Naive thymus-derived CD4-positive, alpha-beta T cell (primary cell): ENCODE measurements at regions not wholly inside any gene's neighbourhood (a gene's known extent, or its start where the extent isn't known, plus 50 kb on each side); places are given as distances from the start of the nearest gene placed in this dataset.

Experiments used
- ATAC-seq: fragments of 150-1000 bp; cut with Tn5 transposase; 2 replicates; pipeline ENCODE4 v1.10.0; 2021; ENCODE audit warnings: mild to moderate bottlenecking, moderate library complexity
- CTCF ChIA-PET: fragments of 350-600 bp; sonication (Branson Sonifier 250); formaldehyde crosslinking; loops from one replicate; lab custom pipeline; 2021; ENCODE audit warnings: antibody characterized with exemption; lab: Charles Lee
- POLR2A ChIA-PET: fragments of 350-600 bp; sonication (Branson Sonifier 250); formaldehyde crosslinking; loops from one replicate; lab custom pipeline; 2021; ENCODE audit warnings: antibody characterized with exemption, inconsistent platforms; lab: Charles Lee
- DNase-seq, 9 donors: peaks; one replicate each; pipeline versions ENCODE4 v3.0.0 to v3.0.0-alpha.2; 2020 to 2022; ENCODE audit warnings: mixed read lengths in 1 of 9
- H3K27ac ChIP-seq: one replicate; pipeline ENCODE4 v1.7.0; 2013; ENCODE audit warnings: mild to moderate bottlenecking, low read depth, low read length, moderate library complexity
- H3K27me3 ChIP-seq, 2 donors: one replicate each; pipeline ENCODE4 v1.7.0; 2013; ENCODE audit warnings: low read length in 2 of 2, mild to moderate bottlenecking in 2 of 2, moderate library complexity in 2 of 2; ENCODE audit not compliant: control insufficient read depth in 2 of 2, insufficient read depth in 2 of 2
- H3K36me3 ChIP-seq, 3 experiments: 1 replicate in 2 of 3; 2 replicates in 1 of 3; pipeline ENCODE4 v1.7.0; 2013; ENCODE audit warnings: low read length in 3 of 3, mild to moderate bottlenecking in 3 of 3, moderate library complexity in 1 of 3; ENCODE audit not compliant: insufficient read depth in 3 of 3, control insufficient read depth in 2 of 3
- H3K4me1 ChIP-seq, 2 donors: one replicate each; pipeline ENCODE4 v1.7.0; 2013; ENCODE audit warnings: low read length in 2 of 2, mild to moderate bottlenecking in 2 of 2, moderate library complexity in 1 of 2; ENCODE audit not compliant: control insufficient read depth in 2 of 2, insufficient read depth in 2 of 2
- H3K4me3 ChIP-seq: 2 replicates; pipeline ENCODE4 v1.7.0; 2013; ENCODE audit warnings: mild to moderate bottlenecking, low read length
- H3K9me3 ChIP-seq, 3 experiments: 1 replicate in 2 of 3; 2 replicates in 1 of 3; pipeline ENCODE4 v1.7.0; 2013; ENCODE audit warnings: low read length in 3 of 3; ENCODE audit not compliant: control insufficient read depth in 2 of 3
- H3K27ac Mint-ChIP-seq, 9 donors: one replicate each; pipeline ENCODE4 v1.8.0; 2020 to 2022; ENCODE audit warnings: mixed read lengths in 9 of 9, mild to moderate bottlenecking in 8 of 9, moderate library complexity in 5 of 9, inconsistent platforms in 2 of 9
- H3K27me3 Mint-ChIP-seq, 5 donors: one replicate each; pipeline ENCODE4 v1.8.0; 2021 to 2022; ENCODE audit warnings: mixed read lengths in 5 of 5, mild to moderate bottlenecking in 1 of 5
- H3K36me3 Mint-ChIP-seq, 5 donors: one replicate each; pipeline ENCODE4 v1.8.0; 2020 to 2022; ENCODE audit warnings: mixed read lengths in 5 of 5, mild to moderate bottlenecking in 3 of 5, inconsistent platforms in 1 of 5
- H3K4me1 Mint-ChIP-seq, 7 donors: one replicate each; pipeline ENCODE4 v1.8.0; 2020 to 2022; ENCODE audit warnings: mixed read lengths in 7 of 7, mild to moderate bottlenecking in 3 of 7, inconsistent platforms in 1 of 7
- H3K4me3 Mint-ChIP-seq, 10 donors: one replicate each; pipeline ENCODE4 v1.8.0; 2020 to 2022; ENCODE audit warnings: mild to moderate bottlenecking in 10 of 10, mixed read lengths in 10 of 10, moderate library complexity in 6 of 10, inconsistent platforms in 2 of 10
- H3K9me3 Mint-ChIP-seq, 11 donors: one replicate each; pipeline ENCODE4 v1.8.0; 2020 to 2022; ENCODE audit warnings: mixed read lengths in 11 of 11, mild to moderate bottlenecking in 4 of 11, inconsistent platforms in 1 of 11, moderate library complexity in 1 of 11
- intact Hi-C, 2 donors: fragments of 100-400 bp; cut with micrococcal nuclease; formaldehyde crosslinking; loops; one replicate each; pipeline ENCODE4 v1.15.1; 2023

DNA sequence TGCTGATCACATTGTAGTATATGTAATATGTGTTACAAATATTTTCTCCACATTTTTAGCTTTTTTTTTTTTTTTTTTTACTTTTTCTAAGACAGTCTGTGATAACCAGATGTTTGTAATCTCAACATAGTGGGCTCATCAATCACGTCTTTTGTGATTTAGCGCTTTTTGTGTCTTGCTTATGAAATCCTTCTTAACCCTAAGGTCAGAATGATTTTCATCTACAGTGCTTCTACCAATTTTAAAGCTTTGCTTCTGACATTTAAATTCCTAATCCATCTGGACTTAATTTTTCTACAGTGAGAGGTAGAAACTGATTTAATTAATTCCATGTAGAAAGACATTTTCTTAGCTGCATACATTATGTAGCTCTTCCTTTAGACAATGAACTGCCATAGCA lies 626.4 kb downstream of the TNS3 start:
- H3K4me1 ChIP-seq = no peaks in the 10 kb centered on the region
- ChIA-PET CTCF (no interaction called here), POLR2A (no interaction called here)
- no peaks in the 10 kb centered on the region for H3K27me3 ChIP-seq
- H3K27ac ChIP-seq = no peak overlapping the region
- no peaks in the 10 kb centered on the region for H3K4me1 Mint-ChIP-seq
- ATAC-seq = no peak
- H3K36me3 Mint-ChIP-seq = no peaks in the 10 kb centered on the region
- H3K27ac Mint-ChIP-seq = no peak overlapping the region
- intact Hi-C loops = no loop called here
- DNase-seq = no peak
- no peak overlapping the region for H3K4me3 ChIP-seq
- H3K36me3 ChIP-seq = no peaks in the 10 kb centered on the region
- peaks cover 2 to 16% (median 4%) of the 10 kb centered on the region in 11 donors for H3K9me3 Mint-ChIP-seq
- no peak overlapping the region for H3K4me3 Mint-ChIP-seq
- no peaks in the 10 kb centered on the region for H3K27me3 Mint-ChIP-seq
- no peaks in the 10 kb centered on the region for H3K9me3 ChIP-seq

GRCh38 chr7:46954181-46954580 lies 627.7 kb downstream of the TNS3 start:
- Histone ChIP-seq H3K4me1 (no peaks in the 10 kb centered on the region), H3K27me3 (no peaks in the 10 kb centered on the region), H3K36me3 (no peaks in the 10 kb centered on the region), H3K27ac (no peak overlapping the region), H3K9me3 (no peaks in the 10 kb centered on the region), H3K4me3 (no peak overlapping the region)
- CTCF ChIA-PET = no interaction called here
- peaks cover 0 to 12% (median 4%) of the 10 kb centered on the region in 11 donors for H3K9me3 Mint-ChIP-seq
- POLR2A ChIA-PET = no interaction called here
- DNase-seq (no peak), ATAC-seq (no peak)
- no peak overlapping the region for H3K27ac Mint-ChIP-seq
- H3K4me1 Mint-ChIP-seq = no peaks in the 10 kb centered on the region
- no peaks in the 10 kb centered on the region for H3K36me3 Mint-ChIP-seq
- H3K4me3 Mint-ChIP-seq = no peak overlapping the region
- H3K27me3 Mint-ChIP-seq = peaks cover 0 to 4% (median 0%) of the 10 kb centered on the region in 5 donors
- intact Hi-C loops = no loop called here

DNA sequence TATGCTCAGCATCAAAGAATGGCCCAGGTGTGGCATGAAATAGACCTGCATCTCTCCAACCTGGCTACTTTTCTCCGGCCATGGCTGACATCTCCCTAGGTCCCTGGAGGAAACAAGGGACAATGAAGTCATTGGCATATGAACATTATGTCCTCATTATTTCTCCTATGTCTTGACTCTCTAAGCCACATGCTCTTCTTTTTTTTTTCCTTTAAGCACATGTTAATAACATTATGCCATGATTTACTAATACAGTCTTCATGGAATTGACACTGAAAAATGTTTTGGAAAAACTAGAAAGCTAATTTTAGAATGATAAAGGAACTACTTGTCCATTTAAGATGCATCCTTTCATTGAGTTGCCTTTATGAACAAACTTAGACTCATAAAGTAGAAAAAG lies 628.9 kb downstream of the TNS3 start:
- Histone ChIP-seq H3K36me3 (no peaks in the 10 kb centered on the region), H3K27me3 (no peaks in the 10 kb centered on the region), H3K4me1 (no peaks in the 10 kb centered on the region), H3K9me3 (no peaks in the 10 kb centered on the region), H3K4me3 (no peak overlapping the region), H3K27ac (no peak overlapping the region)
- ChIA-PET CTCF (no interaction called here), POLR2A (no interaction called here)
- Mint-ChIP-seq H3K27ac (no peak overlapping the region), H3K4me1 (no peaks in the 10 kb centered on the region), H3K27me3 (peaks cover 0 to 5% (median 0%) of the 10 kb centered on the region in 5 donors), H3K36me3 (no peaks in the 10 kb centered on the region), H3K4me3 (no peak overlapping the region), H3K9me3 (peaks cover 0 to 10% (median 3%) of the 10 kb centered on the region in 11 donors)
- DNase-seq (no peak), ATAC-seq (no peak)
- intact Hi-C loops = no loop called here

DNA sequence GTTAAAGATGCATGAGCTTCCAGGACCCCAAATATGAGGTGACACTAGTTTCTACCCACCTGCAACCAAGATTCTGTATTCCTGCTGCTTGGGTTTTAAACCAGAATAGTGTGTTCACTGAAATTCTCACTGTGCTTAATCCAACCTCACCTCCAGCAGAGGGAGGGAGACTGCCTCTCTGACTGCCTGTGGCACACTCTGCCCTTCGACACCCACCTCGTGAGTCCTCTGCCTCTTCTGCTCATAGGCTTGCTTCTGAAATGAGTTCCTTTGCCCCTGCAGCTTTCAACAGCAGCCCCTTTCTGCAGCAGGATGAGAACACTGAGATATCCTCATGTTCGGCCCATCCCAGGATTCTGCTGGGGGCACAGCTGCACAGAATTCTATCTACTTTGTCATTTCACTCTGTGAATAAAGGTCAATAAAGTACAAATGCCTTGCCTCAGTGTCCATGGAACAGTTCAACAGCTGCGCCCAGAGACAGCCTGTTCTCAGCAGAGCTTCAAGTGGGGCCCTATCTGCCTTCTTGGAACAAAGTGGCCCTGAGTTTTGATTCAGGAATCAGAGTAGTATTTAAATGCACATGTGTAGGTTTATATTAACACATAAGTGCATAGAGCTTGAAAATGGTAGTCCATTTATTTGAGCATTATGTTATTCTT lies 632.5 kb downstream of the TNS3 start:
- POLR2A ChIA-PET = no interaction called here
- no peak for ATAC-seq
- no peaks in the 10 kb centered on the region for H3K4me1 ChIP-seq
- H3K36me3 ChIP-seq = no peaks in the 10 kb centered on the region
- H3K9me3 ChIP-seq = no peaks in the 10 kb centered on the region
- intact Hi-C loops = no loop called here
- no peak for DNase-seq
- Mint-ChIP-seq H3K27ac (no peak overlapping the region), H3K27me3 (peaks cover 0 to 5% (median 0%) of the 10 kb centered on the region in 5 donors), H3K4me3 (no peak overlapping the region), H3K4me1 (no peaks in the 10 kb centered on the region), H3K36me3 (no peaks in the 10 kb centered on the region), H3K9me3 (peaks cover 0 to 10% (median 4%) of the 10 kb centered on the region in 11 donors)
- no peaks in the 10 kb centered on the region for H3K27me3 ChIP-seq
- H3K27ac ChIP-seq = no peak overlapping the region
- CTCF ChIA-PET = no interaction called here
- H3K4me3 ChIP-seq = no peak overlapping the region

DNA sequence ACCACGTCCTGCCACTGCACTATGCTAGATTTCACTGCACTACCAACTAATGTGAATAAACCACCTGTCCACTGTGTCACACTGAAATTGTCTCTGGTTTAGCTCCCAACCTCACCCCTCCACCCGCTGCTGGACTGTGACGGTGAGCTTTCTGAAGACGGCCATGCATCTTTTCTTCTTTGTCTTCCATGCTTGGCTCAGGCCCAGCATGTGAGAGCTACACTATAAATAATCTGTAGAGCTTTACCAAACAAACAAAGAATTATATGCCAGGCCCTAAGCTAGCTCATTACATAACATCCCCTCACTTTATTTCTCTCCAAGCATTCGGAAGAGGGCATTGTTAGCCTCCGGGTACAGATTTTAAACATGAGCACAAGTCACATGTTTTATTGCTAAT lies 633.2 kb downstream of the TNS3 start:
- ATAC-seq (no peak), DNase-seq (no peak)
- POLR2A ChIA-PET = no interaction called here
- Histone ChIP-seq H3K4me3 (no peak overlapping the region), H3K27ac (no peak overlapping the region), H3K9me3 (no peaks in the 10 kb centered on the region), H3K4me1 (no peaks in the 10 kb centered on the region), H3K36me3 (no peaks in the 10 kb centered on the region), H3K27me3 (no peaks in the 10 kb centered on the region)
- peaks cover 0 to 10% (median 4%) of the 10 kb centered on the region in 11 donors for H3K9me3 Mint-ChIP-seq
- H3K27ac Mint-ChIP-seq = no peak overlapping the region
- no peak overlapping the region for H3K4me3 Mint-ChIP-seq
- H3K4me1 Mint-ChIP-seq = no peaks in the 10 kb centered on the region
- peaks cover 0 to 5% (median 0%) of the 10 kb centered on the region in 5 donors for H3K27me3 Mint-ChIP-seq
- intact Hi-C loops = no loop called here
- CTCF ChIA-PET = no interaction called here
- H3K36me3 Mint-ChIP-seq = no peaks in the 10 kb centered on the region

DNA sequence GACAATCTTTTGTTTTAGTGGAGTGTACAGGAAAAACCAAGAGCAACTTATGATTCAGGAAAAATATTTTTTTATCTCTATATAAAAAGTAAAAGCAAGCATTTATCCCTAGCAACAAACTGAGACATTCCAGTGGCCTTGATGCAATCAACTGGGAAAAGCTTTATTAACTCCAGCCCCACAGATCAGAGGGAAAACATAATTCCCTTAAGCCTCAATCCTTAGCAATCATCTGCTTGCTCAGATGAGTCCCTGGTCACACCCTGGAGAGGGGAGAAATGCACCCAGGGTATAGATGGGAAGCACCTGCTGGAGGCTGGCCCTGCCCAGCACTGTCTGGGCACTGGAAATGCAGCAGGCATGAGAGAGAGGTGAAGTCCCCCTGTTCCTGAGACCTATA lies 636.6 kb downstream of the TNS3 start:
- POLR2A ChIA-PET = no interaction called here
- H3K4me1 ChIP-seq = no peaks in the 10 kb centered on the region
- H3K9me3 ChIP-seq = no peaks in the 10 kb centered on the region
- no peaks in the 10 kb centered on the region for H3K4me1 Mint-ChIP-seq
- CTCF ChIA-PET = no interaction called here
- no peaks in the 10 kb centered on the region for H3K27me3 ChIP-seq
- intact Hi-C loops = no loop called here
- H3K4me3 Mint-ChIP-seq = no peak overlapping the region
- no peak overlapping the region for H3K4me3 ChIP-seq
- no peaks in the 10 kb centered on the region for H3K36me3 ChIP-seq
- no peak overlapping the region for H3K27ac Mint-ChIP-seq
- peaks cover 0 to 8% (median 0%) of the 10 kb centered on the region in 11 donors for H3K9me3 Mint-ChIP-seq
- DNase-seq = no peak
- ATAC-seq = no peak
- H3K27ac ChIP-seq = no peak overlapping the region
- H3K36me3 Mint-ChIP-seq = no peaks in the 10 kb centered on the region
- H3K27me3 Mint-ChIP-seq = peaks cover 0 to 5% (median 0%) of the 10 kb centered on the region in 5 donors

DNA sequence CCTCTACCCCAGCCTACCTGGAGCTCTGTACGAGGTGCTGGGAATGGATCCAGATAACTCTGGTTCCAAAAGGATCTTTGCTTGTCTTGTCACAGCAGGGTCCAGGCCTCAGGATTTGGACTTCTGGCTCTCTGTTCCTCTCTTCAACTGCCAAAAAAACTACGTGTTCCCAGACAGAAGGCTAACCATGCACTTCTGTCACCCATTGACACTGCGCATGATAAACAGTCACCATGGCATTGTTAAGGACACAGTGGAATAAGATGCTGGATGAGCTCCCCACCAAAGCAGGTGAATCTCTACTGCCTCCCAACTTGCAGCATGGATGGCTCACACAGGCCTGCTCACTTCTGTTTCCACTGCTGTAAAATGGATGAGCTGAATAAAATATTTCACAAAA lies 637.9 kb downstream of the TNS3 start:
- Histone ChIP-seq H3K4me3 (no peak overlapping the region), H3K27ac (no peak overlapping the region), H3K4me1 (no peaks in the 10 kb centered on the region), H3K27me3 (no peaks in the 10 kb centered on the region), H3K9me3 (no peaks in the 10 kb centered on the region), H3K36me3 (no peaks in the 10 kb centered on the region)
- H3K4me1 Mint-ChIP-seq = no peaks in the 10 kb centered on the region
- no peak overlapping the region for H3K4me3 Mint-ChIP-seq
- H3K9me3 Mint-ChIP-seq = peaks cover 0 to 6% (median 0%) of the 10 kb centered on the region in 11 donors
- no peaks in the 10 kb centered on the region for H3K36me3 Mint-ChIP-seq
- ATAC-seq (no peak), DNase-seq (no peak)
- ChIA-PET POLR2A (no interaction called here), CTCF (no interaction called here)
- no peaks in the 10 kb centered on the region for H3K27me3 Mint-ChIP-seq
- H3K27ac Mint-ChIP-seq = no peak overlapping the region
- intact Hi-C loops = no loop called here
